WTC11 (cell line): ENCODE measurements at regions not wholly inside any gene's neighbourhood (a gene's known extent, or its start where the extent isn't known, plus 50 kb on each side); places are given as distances from the start of the nearest gene placed in this dataset.

Source experiments
- ATAC-seq: fragments of 200-7000 bp; cut with Tn5 transposase; 2 replicates; pipeline ENCODE4 v1.10.0; 2021; ENCODE audit warnings: mild to moderate bottlenecking, moderate library complexity
- CTCF ChIA-PET: fragments of 300-600 bp; sonication (Branson Sonifier 250); formaldehyde crosslinking; loops from one replicate; lab custom pipeline; 2021; ENCODE audit warnings: antibody characterized with exemption; lab: Charles Lee
- POLR2A ChIA-PET: fragments of 350-600 bp; sonication (Branson Sonifier 250); formaldehyde crosslinking; loops from one replicate; lab custom pipeline; 2021; ENCODE audit warnings: antibody characterized with exemption; lab: Charles Lee
- DNase-seq: peaks from one replicate; pipeline ENCODE4 v3.0.0; 2021; ENCODE audit warnings: low spot score
- H3K27ac Mint-ChIP-seq: 2 replicates; pipeline ENCODE4 v1.8.0; 2021; ENCODE audit warnings: mixed read lengths
- H3K27me3 Mint-ChIP-seq: 2 replicates; pipeline ENCODE4 v1.8.0; 2021; ENCODE audit warnings: low read depth, mild to moderate bottlenecking, moderate library complexity, mixed read lengths
- H3K36me3 Mint-ChIP-seq: 2 replicates; pipeline ENCODE4 v1.8.0; 2021; ENCODE audit warnings: mixed read lengths
- H3K4me1 Mint-ChIP-seq: 2 replicates; pipeline ENCODE4 v1.8.0; 2022; ENCODE audit warnings: mixed read lengths
- H3K4me3 Mint-ChIP-seq: 2 replicates; pipeline ENCODE4 v1.8.0; 2021; ENCODE audit warnings: mild to moderate bottlenecking, moderate library complexity, mixed read lengths
- H3K9me3 Mint-ChIP-seq: 2 replicates; pipeline ENCODE4 v1.8.0; 2021; ENCODE audit warnings: mixed read lengths
- CREM ChIP-seq: sonication (generic); formaldehyde crosslinking; IDR thresholded peaks from 2 replicates; pipeline ENCODE4 v1.8.1; 2022; ENCODE audit warnings: mild to moderate bottlenecking, missing genetic modification reagents, moderate library complexity
- CTCF ChIP-seq: fragments of 200-600 bp; IDR thresholded peaks from 2 replicates; pipeline ENCODE4 v1.8.0; 2022; ENCODE audit warnings: antibody characterized with exemption
- FOXK1 ChIP-seq: sonication (generic); formaldehyde crosslinking; IDR thresholded peaks from 2 replicates; pipeline ENCODE4 v1.8.0; 2022; ENCODE audit warnings: mild to moderate bottlenecking, moderate library complexity, missing genetic modification reagents
- FOXP1 ChIP-seq: sonication (generic); formaldehyde crosslinking; IDR thresholded peaks from 2 replicates; pipeline ENCODE4 v1.8.0; 2022; ENCODE audit warnings: missing genetic modification reagents, mild to moderate bottlenecking, moderate library complexity, borderline replicate concordance
- MAX ChIP-seq: sonication (generic); formaldehyde crosslinking; IDR thresholded peaks from 2 replicates; pipeline ENCODE4 v1.8.0; 2022; ENCODE audit warnings: mild to moderate bottlenecking, missing genetic modification reagents
- MLX ChIP-seq: sonication (generic); formaldehyde crosslinking; IDR thresholded peaks from 2 replicates; pipeline ENCODE4 v1.8.1; 2023; ENCODE audit warnings: mild to moderate bottlenecking, missing genetic modification reagents, moderate library complexity
- MYBL2 ChIP-seq: sonication (generic); formaldehyde crosslinking; IDR thresholded peaks from 2 replicates; pipeline ENCODE4 v1.8.1; 2023; ENCODE audit warnings: mild to moderate bottlenecking, moderate library complexity, missing genetic modification reagents
- NR3C1 ChIP-seq: sonication (generic); formaldehyde crosslinking; conservative IDR thresholded peaks from 2 replicates; pipeline ENCODE4 v1.8.1; 2023; ENCODE audit warnings: low read depth, mild to moderate bottlenecking, missing genetic modification reagents
- PRDM15 ChIP-seq: sonication (generic); formaldehyde crosslinking; IDR thresholded peaks from 2 replicates; pipeline ENCODE4 v1.8.0; 2022; ENCODE audit warnings: missing genetic modification reagents
- PREB ChIP-seq: sonication (generic); formaldehyde crosslinking; IDR thresholded peaks from 2 replicates; pipeline ENCODE4 v1.8.1; 2022; ENCODE audit warnings: mild to moderate bottlenecking, missing genetic modification reagents, moderate library complexity, borderline replicate concordance
- SP1 ChIP-seq: sonication (generic); formaldehyde crosslinking; conservative IDR thresholded peaks from 2 replicates; pipeline ENCODE4 v1.8.1; 2022; ENCODE audit warnings: missing genetic modification reagents
- STAT6 ChIP-seq: sonication (generic); formaldehyde crosslinking; conservative IDR thresholded peaks from 2 replicates; pipeline ENCODE4 v1.8.1; 2023; ENCODE audit warnings: mild to moderate bottlenecking, low read depth, missing genetic modification reagents, moderate library complexity
- TEAD4 ChIP-seq: sonication (generic); formaldehyde crosslinking; IDR thresholded peaks from 2 replicates; pipeline ENCODE4 v1.8.0; 2022; ENCODE audit warnings: mild to moderate bottlenecking, missing genetic modification reagents
- USF2 ChIP-seq: sonication (generic); formaldehyde crosslinking; IDR thresholded peaks from 2 replicates; pipeline ENCODE4 v1.8.1; 2023; ENCODE audit warnings: mild to moderate bottlenecking, missing genetic modification reagents, moderate library complexity
- ZNF232 ChIP-seq: sonication (generic); formaldehyde crosslinking; IDR thresholded peaks from 2 replicates; pipeline ENCODE4 v1.8.0; 2022; ENCODE audit warnings: mild to moderate bottlenecking, missing genetic modification reagents
- ZNF396 ChIP-seq: fragments of 250-450 bp; sonication (Bioruptor Pico); IDR thresholded peaks from 2 replicates; pipeline ENCODE4 v1.8.0; 2021; ENCODE audit warnings: mild to moderate bottlenecking, moderate library complexity, borderline replicate concordance
- ZNF512 ChIP-seq: sonication (generic); formaldehyde crosslinking; IDR thresholded peaks from 2 replicates; pipeline ENCODE4 v1.8.1; 2022; ENCODE audit warnings: missing genetic modification reagents, borderline replicate concordance
- ZSCAN18 ChIP-seq: fragments of 250-450 bp; sonication (Bioruptor Pico); IDR thresholded peaks from 2 replicates; pipeline ENCODE4 v2.1.2; 2022; ENCODE audit warnings: mild to moderate bottlenecking, moderate library complexity

- TF ChIP-seq STAT6 (CRISPR knock-in tag) (no peak), ZNF232 (CRISPR knock-in tag) (no peak), CTCF (no peak)
Observed at GRCh38 chr1:119293797-119294196, 74.8 kb upstream of the HAO2 start (continued).

- Mint-ChIP-seq H3K27ac (no peak overlapping the region), H3K27me3 (no peaks in the 10 kb centered on the region), H3K36me3 (peaks cover 8% of the 10 kb centered on the region), H3K4me3 (no peak overlapping the region), H3K9me3 (0 out of 2 replicates have a peak, but pooled peaks cover 3% of the 10 kb centered on the region), H3K4me1 (peaks cover 38% of the 10 kb centered on the region)
- CTCF ChIA-PET, result interaction anchor here (0.9 to 2.5 kb wide), 6 partner anchors 17 to 250 kb away, joined by 3 to 20 read pairs (median 10); no protein-coding TSS in a partner anchor
- no peak for DNase-seq
- TF ChIP-seq TEAD4 (CRISPR knock-in tag), result no peak
- TF ChIP-seq PREB (CRISPR knock-in tag), result no peak
- no peak for TF ChIP-seq MAX (CRISPR knock-in tag)
- no peak for TF ChIP-seq MLX
- no peak for TF ChIP-seq MYBL2 (CRISPR knock-in tag)
- TF ChIP-seq ZNF512 (CRISPR knock-in tag), result no peak
- no peak for TF ChIP-seq FOXK1 (CRISPR knock-in tag)
- TF ChIP-seq USF2 (CRISPR knock-in tag), result no peak
- TF ChIP-seq ZNF396, result no peak
- no peak for TF ChIP-seq CREM
- TF ChIP-seq NR3C1 (CRISPR knock-in tag), result no peak
- TF ChIP-seq SP1, result no peak
- TF ChIP-seq FOXP1 (CRISPR knock-in tag), result no peak
- no peak for TF ChIP-seq ZSCAN18 (CRISPR knock-in tag)
- no peak for TF ChIP-seq PRDM15
- TF ChIP-seq, all 79 proteins: peak for 0
- ATAC-seq, result peak; percentile 23
- POLR2A ChIA-PET, result no interaction called here
Observed at GRCh38 chr1:119294199-119294598, 74.4 kb upstream of the HAO2 start.
